ENCODE measurements at regions not wholly inside any gene's neighbourhood (a gene's known extent, or its start where the extent isn't known, plus 50 kb on each side); places are given as distances from the start of the nearest gene placed in this dataset.
"Not testable (repeated sequence)": the region's sequence is repeated elsewhere in the genome, so short reads cannot be mapped to it uniquely, and the experiment has no call there.

DNA sequence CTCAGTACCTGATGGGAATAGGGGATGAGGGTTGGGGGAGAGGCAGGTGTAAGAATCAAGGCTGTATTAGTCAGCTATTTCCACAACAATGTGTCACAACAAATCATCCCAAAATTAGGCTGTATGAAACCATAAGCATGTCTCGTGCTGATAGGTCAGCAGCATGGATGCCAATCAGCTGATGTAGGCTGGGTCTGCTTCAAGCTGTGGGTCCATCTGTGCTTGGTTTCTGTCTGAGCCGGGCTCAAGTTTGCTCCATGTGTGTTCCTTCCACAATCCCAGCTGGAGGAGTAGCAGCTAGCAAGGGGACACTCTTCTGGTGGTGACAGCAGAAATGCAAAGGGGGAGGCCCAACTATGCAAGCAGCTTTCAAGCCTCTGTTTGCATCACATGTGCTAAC, 97.9 kb upstream of the ZNF746 start:
- TF ChIP-seq, protein P1, sequence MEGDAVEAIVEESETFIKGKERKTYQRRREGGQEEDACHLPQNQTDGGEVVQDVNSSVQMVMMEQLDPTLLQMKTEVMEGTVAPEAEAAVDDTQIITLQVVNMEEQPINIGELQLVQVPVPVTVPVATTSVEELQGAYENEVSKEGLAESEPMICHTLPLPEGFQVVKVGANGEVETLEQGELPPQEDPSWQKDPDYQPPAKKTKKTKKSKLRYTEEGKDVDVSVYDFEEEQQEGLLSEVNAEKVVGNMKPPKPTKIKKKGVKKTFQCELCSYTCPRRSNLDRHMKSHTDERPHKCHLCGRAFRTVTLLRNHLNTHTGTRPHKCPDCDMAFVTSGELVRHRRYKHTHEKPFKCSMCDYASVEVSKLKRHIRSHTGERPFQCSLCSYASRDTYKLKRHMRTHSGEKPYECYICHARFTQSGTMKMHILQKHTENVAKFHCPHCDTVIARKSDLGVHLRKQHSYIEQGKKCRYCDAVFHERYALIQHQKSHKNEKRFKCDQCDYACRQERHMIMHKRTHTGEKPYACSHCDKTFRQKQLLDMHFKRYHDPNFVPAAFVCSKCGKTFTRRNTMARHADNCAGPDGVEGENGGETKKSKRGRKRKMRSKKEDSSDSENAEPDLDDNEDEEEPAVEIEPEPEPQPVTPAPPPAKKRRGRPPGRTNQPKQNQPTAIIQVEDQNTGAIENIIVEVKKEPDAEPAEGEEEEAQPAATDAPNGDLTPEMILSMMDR (IDR thresholded peaks at IDR 0.05; ENCODE audit: borderline replicate concordance, insufficient read depth, low read depth, low read length): no peak

DNA sequence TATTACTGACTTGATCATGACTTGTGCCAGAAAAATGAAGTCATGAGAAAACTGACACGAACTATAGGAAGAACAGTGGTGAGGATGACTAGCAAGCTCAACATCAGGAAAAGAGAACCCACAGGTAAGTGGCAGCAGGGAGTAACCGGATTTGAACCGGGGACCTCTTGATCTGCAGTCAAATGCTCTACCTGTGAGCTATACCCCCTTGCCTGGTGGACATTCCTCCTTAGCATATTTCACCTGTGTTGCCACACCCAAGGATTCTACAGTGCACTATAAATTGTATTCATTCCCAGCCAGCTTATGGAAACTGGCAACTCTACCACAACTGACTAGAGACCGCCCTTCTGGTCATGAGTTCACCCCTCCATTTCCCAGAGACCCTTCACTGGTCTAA, 97.5 kb upstream of the ZNF746 start:
- TF ChIP-seq, protein P1 (IDR thresholded peaks at IDR 0.05; ENCODE audit: borderline replicate concordance, insufficient read depth, low read depth, low read length): no peak
- H3K4me3 ChIP-seq (ENCODE audit: low read depth, low read length): no peak overlapping the region

More for the DNA sequence above, 97.9 kb upstream of the ZNF746 start:
- H3K4me3 ChIP-seq (ENCODE audit: low read depth, low read length): no peak overlapping the region

DNA sequence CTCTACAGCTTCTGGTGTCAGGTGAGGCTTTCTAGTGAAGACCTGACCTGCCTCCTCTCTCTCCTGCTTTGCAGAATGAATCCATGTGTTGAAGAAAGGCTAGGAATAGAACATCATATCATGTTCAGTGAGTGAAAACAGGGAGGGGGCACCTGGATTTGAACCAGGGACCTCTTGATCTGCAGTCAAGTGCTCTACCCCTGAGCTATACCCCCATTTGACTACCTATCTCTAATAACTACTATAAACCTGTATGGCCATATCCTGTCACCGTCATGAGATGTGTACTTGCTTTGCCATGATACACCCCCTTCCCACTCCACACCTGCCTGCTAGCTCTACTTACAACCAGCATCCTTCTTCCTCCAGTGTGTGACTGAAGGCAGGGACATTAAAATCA, 91.3 kb upstream of the ZNF746 start:
- TF ChIP-seq, protein P1 (IDR thresholded peaks at IDR 0.05; ENCODE audit: borderline replicate concordance, insufficient read depth, low read depth, low read length): no peak
- H3K4me3 ChIP-seq (ENCODE audit: low read depth, low read length): no peak overlapping the region

DNA sequence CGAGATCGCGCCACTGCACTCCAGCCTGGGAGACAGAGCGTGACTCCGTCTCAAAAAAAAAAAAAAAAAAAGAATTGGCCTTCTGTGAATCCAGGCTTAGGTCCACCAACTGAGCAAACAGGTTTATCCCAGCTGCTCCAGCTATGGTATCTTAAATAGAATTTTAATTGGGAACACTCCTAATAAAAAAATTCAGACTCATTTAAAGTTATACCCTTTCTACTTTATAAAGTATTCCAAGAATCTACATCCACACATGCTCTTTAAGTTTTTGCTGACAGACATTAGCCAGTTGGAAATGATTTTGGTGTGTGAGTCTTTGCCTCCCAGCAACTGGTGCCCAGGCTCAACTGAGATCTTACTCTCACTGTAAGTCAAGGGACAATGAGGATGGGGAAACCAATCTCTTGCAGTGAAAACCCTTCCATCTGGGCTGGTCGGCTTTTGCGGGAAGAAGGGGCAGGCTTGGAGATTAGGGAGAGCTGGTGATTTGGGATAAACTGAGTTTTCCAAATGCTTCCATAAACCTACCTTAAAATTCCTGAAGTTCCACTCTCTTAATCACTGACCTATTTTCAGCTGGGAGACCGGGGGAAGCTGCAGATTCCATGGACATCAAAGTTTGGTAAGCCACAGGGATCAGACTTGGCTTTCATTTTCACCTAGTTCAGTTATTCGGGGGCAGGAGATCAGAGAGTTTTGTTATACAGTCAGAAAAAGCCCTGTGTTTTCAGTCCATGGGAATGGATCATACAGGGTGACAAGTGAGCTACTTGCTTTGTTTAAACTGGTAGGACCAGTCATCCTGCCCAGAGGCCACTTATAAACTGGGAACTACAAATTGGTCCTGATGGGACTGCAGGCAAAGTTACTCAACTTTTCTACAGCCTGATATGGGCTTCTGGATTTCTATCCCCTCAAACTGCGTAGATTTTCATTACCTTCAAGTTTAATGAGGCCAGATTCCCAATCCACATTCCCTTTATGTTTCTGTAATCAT, 89.3 kb upstream of the ZNF746 start:
- no peak overlapping the region for H3K4me3 ChIP-seq (ENCODE audit: low read depth, low read length)
- TF ChIP-seq, protein P1 (IDR thresholded peaks at IDR 0.05; ENCODE audit: borderline replicate concordance, insufficient read depth, low read depth, low read length): no peak

DNA sequence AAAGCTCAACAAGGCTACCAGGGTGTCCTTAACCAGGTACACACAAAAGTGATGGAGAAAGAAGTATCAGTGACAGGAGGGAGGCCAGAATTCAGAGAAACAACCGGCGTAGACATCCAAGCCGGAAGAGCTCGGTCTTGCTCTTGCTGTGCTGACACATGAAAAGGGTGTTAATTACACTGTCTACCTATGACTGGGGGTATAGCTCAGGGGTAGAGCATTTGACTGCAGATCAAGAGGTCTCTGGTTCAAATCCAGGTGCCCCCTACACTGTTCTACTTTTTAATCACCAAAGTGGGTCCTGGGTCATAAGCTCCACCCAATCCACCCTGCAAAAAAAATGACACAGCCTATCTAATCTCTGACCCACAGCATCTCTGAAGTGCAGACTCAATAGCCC, 86.9 kb upstream of the ZNF746 start:
- no peak overlapping the region for H3K4me3 ChIP-seq (ENCODE audit: low read depth, low read length)
- TF ChIP-seq, protein P1 (IDR thresholded peaks at IDR 0.05; ENCODE audit: borderline replicate concordance, insufficient read depth, low read depth, low read length): no peak

DNA sequence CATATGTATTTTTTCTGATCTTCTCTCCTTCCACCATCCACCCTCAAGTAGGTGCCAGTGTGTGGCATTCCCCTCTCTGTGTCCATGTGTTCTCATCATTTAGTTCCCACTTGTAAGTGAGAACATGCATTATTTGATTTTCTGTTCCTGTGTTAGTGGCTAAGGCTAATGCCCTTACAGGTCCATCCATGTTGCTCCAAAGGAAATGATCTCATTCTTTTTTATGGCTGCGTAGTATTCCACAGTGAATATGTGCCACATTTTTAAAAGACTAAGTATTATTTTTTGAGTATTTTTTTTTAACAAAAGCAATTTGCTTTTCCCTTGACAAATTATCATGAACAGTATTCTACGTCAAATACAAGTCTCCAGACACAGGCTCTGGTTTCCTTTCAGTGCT, 86.4 kb upstream of the ZNF746 start:
- no peak overlapping the region for H3K4me3 ChIP-seq (ENCODE audit: low read depth, low read length)
- TF ChIP-seq, protein P1 (IDR thresholded peaks at IDR 0.05; ENCODE audit: borderline replicate concordance, insufficient read depth, low read depth, low read length): no peak

DNA sequence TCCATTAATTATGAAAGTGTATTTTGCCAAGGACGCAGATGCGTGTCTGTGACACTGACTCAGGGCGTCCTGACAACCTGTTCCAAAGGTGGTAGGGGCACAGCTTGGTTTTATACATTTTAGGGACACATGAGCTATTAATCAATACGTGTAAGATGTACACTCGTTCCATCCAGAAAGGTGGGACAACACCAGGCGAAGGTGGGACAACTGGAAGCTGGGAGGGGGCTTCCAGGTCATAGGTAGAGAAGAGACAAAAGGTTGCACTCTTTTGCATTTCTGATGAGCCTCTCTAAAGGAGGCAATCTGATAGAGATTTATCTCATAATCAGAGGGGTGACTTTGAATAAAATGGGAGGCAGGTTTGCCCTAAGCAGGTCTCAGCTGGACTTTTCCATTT, 82.7 kb upstream of the ZNF746 start:
- TF ChIP-seq, protein P1 (IDR thresholded peaks at IDR 0.05; ENCODE audit: borderline replicate concordance, insufficient read depth, low read depth, low read length): no peak
- H3K4me3 ChIP-seq (ENCODE audit: low read depth, low read length): no peak overlapping the region

DNA sequence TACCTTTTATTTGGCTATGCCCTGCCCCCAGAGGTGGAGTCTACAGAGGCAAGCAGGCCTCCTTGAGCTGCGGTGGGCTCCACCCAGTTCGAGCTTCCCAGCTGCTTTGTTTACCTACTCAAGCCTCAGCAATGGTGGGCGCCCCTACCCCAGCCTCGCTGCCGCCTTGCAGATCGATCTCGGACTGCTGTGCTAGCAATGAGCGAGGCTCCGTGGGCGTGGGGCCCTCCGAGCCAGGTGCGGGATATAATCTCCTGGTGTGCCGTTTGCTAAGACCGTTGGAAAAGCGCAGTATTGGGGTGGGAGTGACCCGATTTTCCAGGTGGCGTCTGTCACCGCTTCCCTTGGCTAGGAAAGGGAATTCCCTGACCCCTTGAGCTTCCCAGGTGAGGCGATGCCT, 81.8 kb upstream of the ZNF746 start:
- not testable (repeated sequence) for H3K4me3 ChIP-seq (ENCODE audit: low read depth, low read length)

DNA sequence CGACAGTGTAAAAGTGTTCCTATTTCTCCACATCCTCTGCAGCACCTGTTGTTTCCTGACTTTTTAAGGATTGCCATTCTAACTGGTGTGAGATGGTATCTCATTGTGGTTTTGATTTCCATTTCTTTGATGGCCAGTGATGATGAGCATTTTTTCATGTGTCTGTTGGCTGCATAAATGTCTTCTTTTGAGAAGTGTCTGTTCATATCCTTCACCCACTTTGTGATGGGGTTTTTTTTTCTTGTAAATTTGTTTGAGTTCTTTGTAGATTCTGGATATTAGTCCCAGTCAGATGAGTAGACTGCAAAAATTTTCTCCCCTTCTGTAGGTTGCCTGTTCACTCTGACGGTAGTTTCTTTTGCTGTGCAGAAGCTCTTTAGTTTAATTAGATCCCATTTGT, 76.8 kb upstream of the ZNF746 start:
- not testable (repeated sequence) for H3K4me3 ChIP-seq (ENCODE audit: low read depth, low read length)

Data from GM12875 (cell line).